MM.1S (cell line): ENCODE measurements at regions not wholly inside any gene's neighbourhood (a gene's known extent, or its start where the extent isn't known, plus 50 kb on each side); places are given as distances from the start of the nearest gene placed in this dataset.

Experiments used
- DNase-seq: peaks from one replicate; pipeline ENCODE4 v3.0.0-alpha.2; 2015
- H2AFZ ChIP-seq: fragments of 300-600 bp; sonication (generic); 2 replicates; pipeline ENCODE4 v1.6.0; 2016; ENCODE audit warnings: antibody characterized with exemption, low read length
- H3F3A ChIP-seq: fragments of 300-600 bp; sonication (generic); 2 replicates; pipeline ENCODE4 v1.6.1; 2016; ENCODE audit warnings: mild to moderate bottlenecking, antibody characterized with exemption, low read length, moderate library complexity, mixed read lengths; ENCODE audit not compliant: insufficient read depth
- H3K27ac ChIP-seq: fragments of 300-600 bp; sonication (generic); 2 replicates; pipeline ENCODE4 v1.5.1; 2016; ENCODE audit warnings: mild to moderate bottlenecking, low read length
- H3K27me3 ChIP-seq: fragments of 300-600 bp; sonication (generic); replicated peaks from 2 replicates; pipeline ENCODE4 v1.6.0; 2016; ENCODE audit warnings: low read length; ENCODE audit not compliant: insufficient read depth
- H3K36me3 ChIP-seq: fragments of 300-600 bp; sonication (generic); replicated peaks from 2 replicates; pipeline ENCODE4 v1.6.1; 2016; ENCODE audit warnings: mild to moderate bottlenecking, low read length, mixed read lengths; ENCODE audit not compliant: insufficient read depth
- H3K4me1 ChIP-seq: fragments of 300-600 bp; sonication (generic); 2 replicates; pipeline ENCODE4 v1.6.1; 2016; ENCODE audit warnings: low read length, mixed read lengths
- H3K4me2 ChIP-seq: fragments of 300-600 bp; sonication (generic); 2 replicates; pipeline ENCODE4 v1.6.0; 2016; ENCODE audit warnings: low read depth, low read length
- H3K4me3 ChIP-seq: fragments of 300-600 bp; sonication (generic); 2 replicates; pipeline ENCODE4 v1.5.1; 2016; ENCODE audit warnings: low read length, mixed read lengths
- H3K79me2 ChIP-seq: fragments of 300-600 bp; sonication (generic); 2 replicates; pipeline ENCODE4 v1.6.1; 2016; ENCODE audit warnings: mixed run types, low read length, mixed read lengths
- H3K9ac ChIP-seq: fragments of 300-600 bp; sonication (generic); 2 replicates; pipeline ENCODE4 v1.6.1; 2016; ENCODE audit warnings: low read length, mixed read lengths
- H3K9me2 ChIP-seq: fragments of 300-600 bp; sonication (generic); replicated peaks from 2 replicates; pipeline ENCODE4 v1.6.1; 2016; ENCODE audit warnings: mild to moderate bottlenecking, low read length, mixed read lengths; ENCODE audit not compliant: insufficient read depth
- H3K9me3 ChIP-seq: fragments of 300-600 bp; sonication (generic); replicated peaks from 2 replicates; pipeline ENCODE4 v1.6.1; 2016; ENCODE audit warnings: mild to moderate bottlenecking, low read length, mixed read lengths; ENCODE audit not compliant: insufficient read depth
- H4K20me1 ChIP-seq: fragments of 300-600 bp; sonication (generic); 2 replicates; pipeline ENCODE4 v1.6.1; 2016; ENCODE audit warnings: mild to moderate bottlenecking, low read length, moderate library complexity, mixed read lengths; ENCODE audit not compliant: insufficient read depth
- EZH2 ChIP-seq: fragments of 300-600 bp; sonication (generic); optimal IDR thresholded peaks from 2 replicates; pipeline ENCODE3; 2017; ENCODE audit warnings: low read depth, mild to moderate bottlenecking, antibody characterized with exemption, low read length, mixed read lengths
- EZH2phosphoT487 ChIP-seq: fragments of 300-600 bp; sonication (generic); IDR thresholded peaks from 2 replicates; pipeline ENCODE4 v1.6.1; 2018; ENCODE audit warnings: antibody characterized with exemption, low read length
- TF ChIP-seq, protein P1 (sequence below): fragments of 300-600 bp; sonication (generic); IDR thresholded peaks from 2 replicates; pipeline ENCODE4 v1.5.1; 2016; ENCODE audit warnings: antibody characterized with exemption, low read length, mixed read lengths

DNA sequence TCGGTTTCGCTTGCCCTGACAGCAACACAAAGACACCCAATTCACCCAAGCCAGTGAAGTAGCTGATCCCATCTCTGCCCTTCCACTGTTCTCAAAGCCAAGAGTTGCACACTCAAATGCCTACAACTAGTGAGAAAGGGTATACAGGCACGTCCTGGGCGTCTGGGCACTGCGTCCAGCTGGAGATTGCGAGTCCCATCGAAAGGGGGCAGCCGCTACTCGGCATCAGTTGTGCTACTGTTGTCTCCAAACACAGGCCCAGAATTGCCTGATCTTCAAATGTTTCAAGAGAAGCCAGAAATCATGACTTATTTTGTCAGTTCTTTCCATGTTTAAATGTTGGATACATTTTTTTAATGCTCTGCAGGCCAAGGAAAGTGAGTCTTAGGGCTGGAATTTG is 487.8 kb downstream of the BCOR start:
- H3K27me3 ChIP-seq: no peaks in the 10 kb centered on the region
- H3K79me2 ChIP-seq: no peaks in the 10 kb centered on the region
- no peaks in the 10 kb centered on the region for H4K20me1 ChIP-seq
- H3K9me2 ChIP-seq: no peaks in the 10 kb centered on the region
- no peak overlapping the region for H3K4me2 ChIP-seq
- peaks cover 4% of the 10 kb centered on the region for H3K4me1 ChIP-seq
- no peak overlapping the region for H3K27ac ChIP-seq
- DNase-seq: no peak
- no peak overlapping the region for H3K9ac ChIP-seq
- no peak overlapping the region for H2AFZ ChIP-seq
- TF ChIP-seq EZH2 (no peak), EZH2phosphoT487 (no peak)
- TF ChIP-seq, protein P1, sequence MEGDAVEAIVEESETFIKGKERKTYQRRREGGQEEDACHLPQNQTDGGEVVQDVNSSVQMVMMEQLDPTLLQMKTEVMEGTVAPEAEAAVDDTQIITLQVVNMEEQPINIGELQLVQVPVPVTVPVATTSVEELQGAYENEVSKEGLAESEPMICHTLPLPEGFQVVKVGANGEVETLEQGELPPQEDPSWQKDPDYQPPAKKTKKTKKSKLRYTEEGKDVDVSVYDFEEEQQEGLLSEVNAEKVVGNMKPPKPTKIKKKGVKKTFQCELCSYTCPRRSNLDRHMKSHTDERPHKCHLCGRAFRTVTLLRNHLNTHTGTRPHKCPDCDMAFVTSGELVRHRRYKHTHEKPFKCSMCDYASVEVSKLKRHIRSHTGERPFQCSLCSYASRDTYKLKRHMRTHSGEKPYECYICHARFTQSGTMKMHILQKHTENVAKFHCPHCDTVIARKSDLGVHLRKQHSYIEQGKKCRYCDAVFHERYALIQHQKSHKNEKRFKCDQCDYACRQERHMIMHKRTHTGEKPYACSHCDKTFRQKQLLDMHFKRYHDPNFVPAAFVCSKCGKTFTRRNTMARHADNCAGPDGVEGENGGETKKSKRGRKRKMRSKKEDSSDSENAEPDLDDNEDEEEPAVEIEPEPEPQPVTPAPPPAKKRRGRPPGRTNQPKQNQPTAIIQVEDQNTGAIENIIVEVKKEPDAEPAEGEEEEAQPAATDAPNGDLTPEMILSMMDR: no peak
- H3F3A ChIP-seq: peaks cover 16% of the 10 kb centered on the region
- no peaks in the 10 kb centered on the region for H3K36me3 ChIP-seq
- no peak overlapping the region for H3K4me3 ChIP-seq
- H3K9me3 ChIP-seq: no peaks in the 10 kb centered on the region

DNA sequence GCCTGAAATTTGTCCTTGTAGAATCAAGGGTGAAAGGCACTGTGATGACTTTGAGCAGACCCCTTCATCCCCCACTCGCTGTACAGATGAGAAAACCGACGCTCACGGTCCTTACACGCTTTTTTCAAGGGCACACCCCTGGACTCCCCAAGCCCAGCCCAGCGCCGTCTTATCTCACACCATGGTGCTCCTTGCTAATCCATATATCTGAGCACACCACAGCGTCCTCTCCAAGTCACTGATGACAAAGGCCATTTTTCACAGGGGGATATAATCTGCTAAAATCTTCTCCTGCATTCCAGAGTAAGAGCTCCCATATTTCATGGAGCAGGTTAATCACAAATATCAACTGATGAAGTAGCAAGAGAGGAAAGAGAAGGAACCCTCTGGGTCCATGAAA is 486.3 kb downstream of the BCOR start:
- H3K4me2 ChIP-seq: no peak overlapping the region
- H3K36me3 ChIP-seq: no peaks in the 10 kb centered on the region
- peaks cover 19% of the 10 kb centered on the region for H3F3A ChIP-seq
- no peak overlapping the region for H2AFZ ChIP-seq
- TF ChIP-seq EZH2phosphoT487 (no peak), EZH2 (no peak)
- TF ChIP-seq, protein P1: no peak
- no peaks in the 10 kb centered on the region for H3K9me2 ChIP-seq
- H3K9me3 ChIP-seq: no peaks in the 10 kb centered on the region
- H4K20me1 ChIP-seq: no peaks in the 10 kb centered on the region
- H3K4me1 ChIP-seq: peaks cover 14% of the 10 kb centered on the region
- no peaks in the 10 kb centered on the region for H3K27me3 ChIP-seq
- no peak overlapping the region for H3K27ac ChIP-seq
- no peak overlapping the region for H3K4me3 ChIP-seq
- no peaks in the 10 kb centered on the region for H3K79me2 ChIP-seq
- DNase-seq: no peak
- H3K9ac ChIP-seq: no peak overlapping the region

DNA sequence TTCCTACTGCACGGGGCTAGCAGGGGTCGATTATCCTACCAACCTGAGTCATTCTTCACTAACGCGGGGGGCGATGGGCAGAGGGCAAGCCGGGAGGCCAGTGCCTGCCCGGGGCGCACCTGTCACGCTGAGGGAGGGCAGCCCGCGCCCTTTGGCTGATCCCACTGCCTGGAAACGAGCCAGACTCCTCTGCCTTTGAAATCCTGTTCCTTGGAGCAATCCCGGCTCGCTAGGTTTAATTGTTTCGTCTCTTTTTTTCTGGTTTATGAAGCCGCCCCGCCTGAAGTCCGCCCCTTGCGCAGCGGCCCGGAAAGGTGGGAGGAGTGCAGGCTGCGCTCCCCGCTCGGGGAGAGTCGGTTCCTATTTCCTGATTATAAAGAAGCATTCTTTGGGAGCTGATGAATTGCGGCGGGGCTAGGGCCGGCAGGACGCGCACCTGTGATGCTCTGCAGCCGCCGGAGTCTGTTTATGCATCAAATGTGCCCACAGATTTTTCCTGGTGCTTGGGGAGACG is 484.2 kb downstream of the BCOR start:
- peak overlapping the region; percentile 95 for H3K4me2 ChIP-seq
- no peaks in the 10 kb centered on the region for H4K20me1 ChIP-seq
- TF ChIP-seq, protein P1: no peak
- no peak for TF ChIP-seq EZH2phosphoT487
- TF ChIP-seq EZH2: no peak
- H2AFZ ChIP-seq: peak overlapping the region; percentile 81
- no peaks in the 10 kb centered on the region for H3K79me2 ChIP-seq
- DNase-seq: peak; percentile 8
- peaks cover 19% of the 10 kb centered on the region for H3F3A ChIP-seq
- peak overlapping the region; percentile 100 for H3K27ac ChIP-seq
- H3K4me3 ChIP-seq: peak overlapping the region; percentile 69
- H3K9me2 ChIP-seq: no peaks in the 10 kb centered on the region
- no peaks in the 10 kb centered on the region for H3K36me3 ChIP-seq
- peaks cover 17% of the 10 kb centered on the region for H3K4me1 ChIP-seq
- no peaks in the 10 kb centered on the region for H3K27me3 ChIP-seq
- peak overlapping the region; percentile 94 for H3K9ac ChIP-seq
- no peaks in the 10 kb centered on the region for H3K9me3 ChIP-seq
